22Rv1 (cell line): ENCODE measurements at regions not wholly inside any gene's neighbourhood (a gene's known extent, or its start where the extent isn't known, plus 50 kb on each side); places are given as distances from the start of the nearest gene placed in this dataset.

Experiments
- ZFX ChIP-seq: fragments of 450-650 bp; IDR thresholded peaks from 2 replicates; pipeline ENCODE4 v1.6.1; 2017; ENCODE audit warnings: antibody characterized with exemption, borderline replicate concordance
- TF ChIP-seq, protein P1 (sequence below): fragments of 450-650 bp; IDR thresholded peaks from 2 replicates; pipeline ENCODE4 v1.5.1; 2017; ENCODE audit warnings: mild to moderate bottlenecking

DNA sequence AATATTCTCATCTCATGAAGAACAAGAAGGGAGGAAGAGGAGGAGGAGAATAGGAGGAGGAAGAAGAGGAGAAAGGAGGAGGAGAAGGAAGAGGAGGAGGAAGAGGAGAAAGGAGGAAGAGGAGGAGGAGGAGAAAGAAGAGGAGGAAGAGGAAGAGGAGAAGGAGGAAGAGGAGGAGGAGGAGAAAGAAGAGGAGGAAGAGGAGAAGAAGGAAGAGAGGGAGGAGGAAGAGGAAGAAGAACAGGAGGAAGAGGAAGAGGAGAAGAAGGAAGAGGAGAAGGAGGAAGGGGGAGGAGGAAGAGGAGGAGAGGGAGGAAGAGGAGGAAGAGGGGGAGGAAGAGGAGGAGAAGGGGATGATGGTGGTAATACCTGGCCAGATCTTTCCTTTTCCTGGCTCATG lies 70.0 kb upstream of the PTPRM start:
- TF ChIP-seq, protein P1, sequence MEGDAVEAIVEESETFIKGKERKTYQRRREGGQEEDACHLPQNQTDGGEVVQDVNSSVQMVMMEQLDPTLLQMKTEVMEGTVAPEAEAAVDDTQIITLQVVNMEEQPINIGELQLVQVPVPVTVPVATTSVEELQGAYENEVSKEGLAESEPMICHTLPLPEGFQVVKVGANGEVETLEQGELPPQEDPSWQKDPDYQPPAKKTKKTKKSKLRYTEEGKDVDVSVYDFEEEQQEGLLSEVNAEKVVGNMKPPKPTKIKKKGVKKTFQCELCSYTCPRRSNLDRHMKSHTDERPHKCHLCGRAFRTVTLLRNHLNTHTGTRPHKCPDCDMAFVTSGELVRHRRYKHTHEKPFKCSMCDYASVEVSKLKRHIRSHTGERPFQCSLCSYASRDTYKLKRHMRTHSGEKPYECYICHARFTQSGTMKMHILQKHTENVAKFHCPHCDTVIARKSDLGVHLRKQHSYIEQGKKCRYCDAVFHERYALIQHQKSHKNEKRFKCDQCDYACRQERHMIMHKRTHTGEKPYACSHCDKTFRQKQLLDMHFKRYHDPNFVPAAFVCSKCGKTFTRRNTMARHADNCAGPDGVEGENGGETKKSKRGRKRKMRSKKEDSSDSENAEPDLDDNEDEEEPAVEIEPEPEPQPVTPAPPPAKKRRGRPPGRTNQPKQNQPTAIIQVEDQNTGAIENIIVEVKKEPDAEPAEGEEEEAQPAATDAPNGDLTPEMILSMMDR, result no peak
- no peak for TF ChIP-seq ZFX
